Osteocyte (in vitro differentiated cells): ENCODE measurements at regions not wholly inside any gene's neighbourhood (a gene's known extent, or its start where the extent isn't known, plus 50 kb on each side); places are given as distances from the start of the nearest gene placed in this dataset.

Experiments used
- DNase-seq: peaks from one replicate; pipeline ENCODE4 v3.0.0; 2021; ENCODE audit warnings: mixed read lengths; ENCODE audit not compliant: unreplicated experiment; ENCODE audit errors: extremely low spot score
- H3K27ac Mint-ChIP-seq: one replicate; pipeline ENCODE4 v1.8.0; 2021; ENCODE audit warnings: mild to moderate bottlenecking, mixed read lengths; ENCODE audit not compliant: unreplicated experiment
- H3K27me3 Mint-ChIP-seq: one replicate; pipeline ENCODE4 v1.8.0; 2021; ENCODE audit warnings: mixed read lengths; ENCODE audit not compliant: unreplicated experiment
- H3K36me3 Mint-ChIP-seq: one replicate; pipeline ENCODE4 v1.8.0; 2021; ENCODE audit warnings: mixed read lengths; ENCODE audit not compliant: unreplicated experiment
- H3K4me1 Mint-ChIP-seq: one replicate; pipeline ENCODE4 v1.8.0; 2021; ENCODE audit warnings: mixed read lengths; ENCODE audit not compliant: unreplicated experiment
- H3K4me3 Mint-ChIP-seq: one replicate; pipeline ENCODE4 v1.8.0; 2021; ENCODE audit warnings: mild to moderate bottlenecking, moderate library complexity, mixed read lengths; ENCODE audit not compliant: unreplicated experiment
- H3K9me3 Mint-ChIP-seq: one replicate; pipeline ENCODE4 v1.8.0; 2021; ENCODE audit warnings: mixed read lengths; ENCODE audit not compliant: unreplicated experiment
- TF ChIP-seq, protein P1 (sequence below): fragments of 200-600 bp; sonication (generic); IDR thresholded peaks from 2 replicates; pipeline ENCODE4 v1.5.0; 2021; ENCODE audit warnings: antibody characterized with exemption, mild to moderate bottlenecking, moderate library complexity

DNA sequence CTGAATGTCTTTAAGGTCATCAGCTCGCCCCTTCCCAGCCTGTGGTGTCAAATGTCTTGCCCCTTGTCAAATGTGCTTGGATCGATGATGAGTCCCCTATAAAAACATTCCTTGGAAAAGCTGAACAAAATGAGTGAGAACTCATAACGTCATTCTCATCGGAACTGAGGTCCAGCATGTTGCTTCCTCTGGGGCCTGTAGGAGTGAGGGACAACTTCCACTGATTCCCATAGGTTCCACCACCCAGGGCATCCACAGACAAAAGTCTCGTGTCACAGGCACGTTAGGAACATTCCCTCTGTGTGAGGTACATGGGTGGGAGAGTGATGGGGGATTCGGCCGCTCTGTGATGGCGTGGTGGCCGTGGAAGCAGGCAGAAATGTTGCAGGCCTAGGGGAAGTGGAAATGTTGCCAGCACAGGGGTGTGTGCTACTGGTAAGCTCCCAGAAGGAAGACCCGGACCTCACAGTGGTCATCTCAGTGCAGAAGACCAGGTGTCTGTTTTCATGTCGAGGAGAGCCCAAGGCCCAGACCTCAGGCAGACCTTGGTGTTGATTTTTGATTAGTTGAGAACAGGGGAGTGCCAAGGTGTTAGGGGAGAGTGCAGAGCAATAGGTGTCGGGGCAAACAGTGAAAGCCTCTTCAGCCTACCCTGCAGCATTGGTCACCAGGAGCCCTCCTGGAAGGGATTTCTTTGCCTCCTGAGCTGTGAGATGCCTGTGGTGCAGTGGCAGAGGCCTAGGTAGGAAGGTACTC lies 96.8 kb downstream of the SNRPN start:
- TF ChIP-seq, protein P1, sequence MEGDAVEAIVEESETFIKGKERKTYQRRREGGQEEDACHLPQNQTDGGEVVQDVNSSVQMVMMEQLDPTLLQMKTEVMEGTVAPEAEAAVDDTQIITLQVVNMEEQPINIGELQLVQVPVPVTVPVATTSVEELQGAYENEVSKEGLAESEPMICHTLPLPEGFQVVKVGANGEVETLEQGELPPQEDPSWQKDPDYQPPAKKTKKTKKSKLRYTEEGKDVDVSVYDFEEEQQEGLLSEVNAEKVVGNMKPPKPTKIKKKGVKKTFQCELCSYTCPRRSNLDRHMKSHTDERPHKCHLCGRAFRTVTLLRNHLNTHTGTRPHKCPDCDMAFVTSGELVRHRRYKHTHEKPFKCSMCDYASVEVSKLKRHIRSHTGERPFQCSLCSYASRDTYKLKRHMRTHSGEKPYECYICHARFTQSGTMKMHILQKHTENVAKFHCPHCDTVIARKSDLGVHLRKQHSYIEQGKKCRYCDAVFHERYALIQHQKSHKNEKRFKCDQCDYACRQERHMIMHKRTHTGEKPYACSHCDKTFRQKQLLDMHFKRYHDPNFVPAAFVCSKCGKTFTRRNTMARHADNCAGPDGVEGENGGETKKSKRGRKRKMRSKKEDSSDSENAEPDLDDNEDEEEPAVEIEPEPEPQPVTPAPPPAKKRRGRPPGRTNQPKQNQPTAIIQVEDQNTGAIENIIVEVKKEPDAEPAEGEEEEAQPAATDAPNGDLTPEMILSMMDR = no peak
- Mint-ChIP-seq H3K36me3 (peaks cover 85% of the 10 kb centered on the region), H3K4me3 (no peak overlapping the region), H3K27me3 (no peaks in the 10 kb centered on the region), H3K27ac (no peak overlapping the region), H3K4me1 (no peaks in the 10 kb centered on the region), H3K9me3 (peaks cover 58% of the 10 kb centered on the region)
- DNase-seq = no peak

DNA sequence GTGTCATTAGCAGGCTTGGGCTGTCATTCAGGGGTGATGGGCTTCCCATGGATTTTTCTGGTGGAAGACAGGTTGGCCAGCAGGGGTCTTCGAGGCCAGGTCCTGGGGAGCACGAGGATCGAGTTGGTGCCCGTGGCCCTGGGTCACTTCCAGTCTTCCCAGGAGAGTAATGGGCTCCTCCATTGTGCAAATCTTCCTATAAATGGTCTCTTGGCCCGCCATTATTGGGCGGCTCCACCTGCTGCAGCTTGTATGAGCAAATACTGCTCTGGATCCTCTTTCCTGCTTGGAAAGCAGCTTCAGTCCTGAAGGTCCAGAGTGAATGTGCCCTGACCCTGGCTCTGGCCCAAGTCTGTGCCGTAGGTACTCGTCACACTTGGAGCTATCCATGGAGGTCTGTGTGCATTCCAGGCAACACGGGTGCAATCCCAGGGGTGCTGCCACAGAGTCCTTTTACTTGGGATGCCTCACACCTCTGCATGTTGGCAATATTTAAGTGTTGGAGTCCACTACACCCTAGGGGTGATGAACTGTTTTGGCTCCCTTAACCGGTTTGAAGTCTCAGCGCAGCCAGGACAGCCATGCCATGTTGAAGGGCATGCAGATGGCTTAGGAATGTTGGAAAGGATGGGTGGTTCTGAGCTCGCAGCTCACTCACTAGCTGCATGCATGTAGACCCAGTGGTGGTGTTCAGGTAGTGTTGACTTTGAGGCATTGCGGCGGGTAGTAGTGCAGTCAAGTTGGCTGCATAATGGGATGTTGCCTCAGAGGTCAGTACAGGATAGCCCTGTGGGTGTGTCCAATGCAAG lies 97.6 kb downstream of the SNRPN start:
- DNase-seq = no peak
- H3K9me3 Mint-ChIP-seq = peaks cover 56% of the 10 kb centered on the region
- no peak overlapping the region for H3K4me3 Mint-ChIP-seq
- TF ChIP-seq, protein P1 = no peak
- H3K4me1 Mint-ChIP-seq = no peaks in the 10 kb centered on the region
- no peaks in the 10 kb centered on the region for H3K27me3 Mint-ChIP-seq
- H3K27ac Mint-ChIP-seq = no peak overlapping the region
- peaks cover 86% of the 10 kb centered on the region for H3K36me3 Mint-ChIP-seq

DNA sequence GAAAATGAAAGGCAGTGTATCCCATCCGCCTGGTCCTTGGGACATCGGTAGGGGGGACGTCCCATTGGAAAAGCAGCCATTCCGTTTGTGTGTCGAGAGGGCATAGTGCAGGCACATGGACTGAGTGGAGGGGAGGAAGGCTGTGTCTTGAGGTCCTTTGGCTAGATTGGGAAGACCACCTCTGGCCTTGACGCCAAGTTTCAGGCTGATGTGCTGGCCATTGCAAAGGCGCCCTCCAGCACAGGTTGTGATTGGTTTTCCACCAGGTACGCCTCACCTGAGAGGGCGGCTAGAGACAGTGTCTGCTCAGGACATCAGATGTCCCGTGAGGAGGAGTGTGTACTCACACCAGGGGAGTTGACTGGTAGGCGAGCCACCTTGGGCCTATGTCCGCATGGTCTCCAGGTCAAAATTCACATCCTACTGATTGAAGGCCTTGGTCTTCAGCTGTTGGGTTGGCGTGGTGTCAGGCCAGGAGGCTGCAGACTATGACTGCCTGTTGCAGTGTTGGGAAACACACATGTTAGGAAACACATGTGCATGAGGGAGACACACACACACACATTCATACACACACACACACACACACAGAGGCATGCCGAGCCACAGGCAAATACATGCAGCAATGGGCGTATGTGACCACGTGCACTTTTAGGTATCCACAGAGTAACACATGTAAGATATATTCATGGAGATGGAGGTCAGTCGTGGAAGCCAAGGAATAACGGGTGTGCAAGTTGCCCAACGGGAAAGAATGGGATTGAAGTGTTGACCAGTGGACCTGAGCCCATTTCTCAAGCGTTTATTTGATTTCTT lies 98.4 kb downstream of the SNRPN start:
- TF ChIP-seq, protein P1 = no peak
- H3K4me1 Mint-ChIP-seq = no peaks in the 10 kb centered on the region
- H3K4me3 Mint-ChIP-seq = no peak overlapping the region
- DNase-seq = peak; percentile 62
- no peaks in the 10 kb centered on the region for H3K27me3 Mint-ChIP-seq
- H3K36me3 Mint-ChIP-seq = peaks cover 88% of the 10 kb centered on the region
- no peak overlapping the region for H3K27ac Mint-ChIP-seq
- peaks cover 55% of the 10 kb centered on the region for H3K9me3 Mint-ChIP-seq

DNA sequence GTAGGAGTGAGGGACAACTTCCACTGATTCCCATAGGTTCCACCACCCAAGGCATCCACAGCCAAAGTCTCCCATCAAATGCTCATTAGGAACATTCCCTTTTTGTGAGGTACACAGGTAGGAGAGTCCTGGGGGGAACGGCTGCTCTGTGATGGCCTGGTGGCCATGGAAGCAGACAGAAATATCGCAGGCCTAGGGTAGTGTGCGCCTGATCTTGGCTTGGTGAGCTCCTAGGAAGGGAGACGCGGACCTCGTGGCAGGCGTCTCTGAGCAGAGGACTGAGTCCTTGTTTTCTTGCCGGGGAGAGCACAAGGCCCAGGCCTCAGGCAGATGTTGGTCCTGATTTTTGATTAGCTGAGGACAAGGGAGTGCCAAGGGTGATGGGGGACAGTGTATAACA lies 99.5 kb downstream of the SNRPN start:
- TF ChIP-seq, protein P1 = no peak
- Mint-ChIP-seq H3K4me1 (no peaks in the 10 kb centered on the region), H3K27me3 (no peaks in the 10 kb centered on the region), H3K4me3 (no peak overlapping the region), H3K36me3 (peaks cover 93% of the 10 kb centered on the region), H3K9me3 (peaks cover 56% of the 10 kb centered on the region), H3K27ac (no peak overlapping the region)
- DNase-seq = peak; percentile 77
